GM10248 (cell line): ENCODE measurements at regions not wholly inside any gene's neighbourhood (a gene's known extent, or its start where the extent isn't known, plus 50 kb on each side); places are given as distances from the start of the nearest gene placed in this dataset.

Source experiments
- CTCF ChIA-PET: fragments of 300-600 bp; sonication (Branson Sonifier 250); formaldehyde crosslinking; extraction: SDS; loops from one replicate; lab custom pipeline; 2021; ENCODE audit warnings: antibody characterized with exemption; lab: Yijun Ruan, JAX
- POLR2A ChIA-PET: fragments of 350-650 bp; sonication (Branson Sonifier 250); formaldehyde crosslinking; extraction: SDS; loops from one replicate; lab custom pipeline; 2020; ENCODE audit warnings: antibody characterized with exemption; lab: Yijun Ruan, JAX
- DNase-seq: peaks from one replicate; pipeline ENCODE4 v3.0.0; 2012; ENCODE audit errors: extremely low spot score
- TF ChIP-seq, protein P1 (sequence below): IDR thresholded peaks from 2 replicates; pipeline ENCODE4 v1.5.1; 2012; ENCODE audit warnings: mild to moderate bottlenecking, low read depth; ENCODE audit errors: extremely low read depth, missing control alignments, control extremely low read depth

DNA sequence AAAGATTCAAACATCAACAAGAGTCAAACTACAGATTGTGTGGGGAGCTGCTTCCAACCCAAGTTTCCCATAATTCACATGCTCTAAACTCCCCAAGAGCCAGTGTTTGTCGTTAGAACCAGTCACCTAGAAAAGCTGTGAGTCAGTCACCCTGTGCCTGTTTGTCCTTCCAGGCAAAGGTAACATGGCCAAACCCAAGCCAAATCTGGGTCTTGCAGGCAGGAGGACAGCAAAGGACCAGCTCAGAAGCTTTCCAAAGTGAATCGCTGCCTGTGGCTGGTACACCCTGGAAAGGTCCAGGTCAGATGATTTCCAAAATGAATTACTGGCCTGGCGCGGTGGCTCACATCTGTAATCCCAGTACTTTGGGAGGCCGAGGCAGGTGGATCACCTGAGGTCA lies 251.5 kb downstream of the FAM43A start:
- ChIA-PET CTCF (no interaction called here), POLR2A (no interaction called here)
- no peak for DNase-seq
- TF ChIP-seq, protein P1, sequence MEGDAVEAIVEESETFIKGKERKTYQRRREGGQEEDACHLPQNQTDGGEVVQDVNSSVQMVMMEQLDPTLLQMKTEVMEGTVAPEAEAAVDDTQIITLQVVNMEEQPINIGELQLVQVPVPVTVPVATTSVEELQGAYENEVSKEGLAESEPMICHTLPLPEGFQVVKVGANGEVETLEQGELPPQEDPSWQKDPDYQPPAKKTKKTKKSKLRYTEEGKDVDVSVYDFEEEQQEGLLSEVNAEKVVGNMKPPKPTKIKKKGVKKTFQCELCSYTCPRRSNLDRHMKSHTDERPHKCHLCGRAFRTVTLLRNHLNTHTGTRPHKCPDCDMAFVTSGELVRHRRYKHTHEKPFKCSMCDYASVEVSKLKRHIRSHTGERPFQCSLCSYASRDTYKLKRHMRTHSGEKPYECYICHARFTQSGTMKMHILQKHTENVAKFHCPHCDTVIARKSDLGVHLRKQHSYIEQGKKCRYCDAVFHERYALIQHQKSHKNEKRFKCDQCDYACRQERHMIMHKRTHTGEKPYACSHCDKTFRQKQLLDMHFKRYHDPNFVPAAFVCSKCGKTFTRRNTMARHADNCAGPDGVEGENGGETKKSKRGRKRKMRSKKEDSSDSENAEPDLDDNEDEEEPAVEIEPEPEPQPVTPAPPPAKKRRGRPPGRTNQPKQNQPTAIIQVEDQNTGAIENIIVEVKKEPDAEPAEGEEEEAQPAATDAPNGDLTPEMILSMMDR: no peak

DNA sequence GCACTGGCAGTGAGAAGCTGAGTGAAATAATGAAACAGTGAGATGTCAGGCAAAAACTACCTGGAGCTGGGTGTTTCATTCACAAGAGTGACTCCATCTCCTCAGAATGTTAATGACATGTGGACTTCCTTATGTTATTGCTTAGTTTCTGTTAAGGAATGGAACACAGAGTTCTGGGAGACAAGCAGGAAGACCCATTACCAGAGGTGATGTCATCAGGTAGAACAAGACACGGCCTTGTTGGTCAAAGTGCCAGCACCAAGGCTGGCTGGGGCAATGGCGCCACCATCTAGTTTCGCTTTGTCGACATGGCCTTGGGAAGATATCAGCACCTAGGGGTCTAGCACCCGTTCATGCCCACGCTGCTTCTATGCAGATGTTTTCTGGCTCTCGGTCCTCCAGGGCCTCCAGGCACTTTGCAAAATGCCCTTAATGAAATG lies 252.2 kb downstream of the FAM43A start:
- ChIA-PET POLR2A (no interaction called here), CTCF (no interaction called here)
- TF ChIP-seq, protein P1: no peak
- no peak for DNase-seq

DNA sequence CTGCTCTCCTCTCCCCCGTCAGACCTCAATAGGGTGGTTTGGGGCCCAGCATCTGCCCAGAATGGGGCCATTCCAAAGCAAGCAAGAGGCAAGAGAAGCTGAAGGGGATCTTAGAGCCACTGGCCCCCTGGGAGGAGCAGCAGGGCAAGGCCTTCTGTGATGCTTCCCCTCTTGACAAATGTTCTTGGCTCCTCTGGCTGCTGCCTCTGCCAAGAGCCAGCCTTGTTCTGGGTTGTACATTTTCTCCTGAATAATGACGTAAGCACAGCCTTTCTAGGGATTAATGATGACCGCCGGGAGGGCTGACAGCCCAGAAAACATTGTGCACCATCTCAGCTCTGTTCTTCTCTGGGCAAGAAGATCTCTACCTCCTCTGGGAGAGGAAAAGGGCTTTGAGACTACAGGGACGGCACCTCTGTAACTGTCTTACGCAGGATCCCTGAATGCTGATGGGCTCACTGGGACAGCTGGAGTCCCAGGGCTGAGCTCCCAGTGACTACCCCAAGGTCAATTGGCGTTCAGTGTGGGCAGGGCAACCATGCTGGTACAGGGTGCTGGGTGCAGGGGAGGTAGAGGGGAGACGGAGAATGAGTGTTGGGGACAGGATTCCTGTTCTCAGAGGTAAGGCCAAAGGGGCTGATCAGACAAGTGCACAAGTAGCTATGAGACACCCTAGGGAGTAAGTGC lies 253.3 kb downstream of the FAM43A start:
- ChIA-PET POLR2A (no interaction called here), CTCF (no interaction called here)
- TF ChIP-seq, protein P1: no peak
- DNase-seq: no peak

DNA sequence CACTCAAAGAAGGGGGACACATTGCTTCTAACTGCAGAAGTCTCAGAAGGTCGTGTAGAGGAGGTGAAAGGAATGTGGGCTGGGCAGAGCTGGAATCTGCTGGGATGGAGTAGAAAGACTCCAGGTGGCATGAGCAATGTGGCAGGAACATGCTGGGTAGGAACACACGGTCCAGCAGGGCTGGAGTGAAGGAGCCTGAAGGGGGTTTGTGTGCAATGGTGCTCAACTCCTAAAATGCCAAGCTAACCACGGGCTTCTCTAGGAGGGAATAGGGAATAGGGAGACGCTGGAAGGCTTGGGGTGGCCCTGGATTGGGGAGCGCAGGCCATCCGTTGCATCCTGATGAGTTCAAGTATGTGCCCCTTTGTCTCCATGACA lies 253.8 kb downstream of the FAM43A start:
- CTCF ChIA-PET: no interaction called here
- TF ChIP-seq, protein P1: no peak
- DNase-seq: no peak
- POLR2A ChIA-PET: no interaction called here

DNA sequence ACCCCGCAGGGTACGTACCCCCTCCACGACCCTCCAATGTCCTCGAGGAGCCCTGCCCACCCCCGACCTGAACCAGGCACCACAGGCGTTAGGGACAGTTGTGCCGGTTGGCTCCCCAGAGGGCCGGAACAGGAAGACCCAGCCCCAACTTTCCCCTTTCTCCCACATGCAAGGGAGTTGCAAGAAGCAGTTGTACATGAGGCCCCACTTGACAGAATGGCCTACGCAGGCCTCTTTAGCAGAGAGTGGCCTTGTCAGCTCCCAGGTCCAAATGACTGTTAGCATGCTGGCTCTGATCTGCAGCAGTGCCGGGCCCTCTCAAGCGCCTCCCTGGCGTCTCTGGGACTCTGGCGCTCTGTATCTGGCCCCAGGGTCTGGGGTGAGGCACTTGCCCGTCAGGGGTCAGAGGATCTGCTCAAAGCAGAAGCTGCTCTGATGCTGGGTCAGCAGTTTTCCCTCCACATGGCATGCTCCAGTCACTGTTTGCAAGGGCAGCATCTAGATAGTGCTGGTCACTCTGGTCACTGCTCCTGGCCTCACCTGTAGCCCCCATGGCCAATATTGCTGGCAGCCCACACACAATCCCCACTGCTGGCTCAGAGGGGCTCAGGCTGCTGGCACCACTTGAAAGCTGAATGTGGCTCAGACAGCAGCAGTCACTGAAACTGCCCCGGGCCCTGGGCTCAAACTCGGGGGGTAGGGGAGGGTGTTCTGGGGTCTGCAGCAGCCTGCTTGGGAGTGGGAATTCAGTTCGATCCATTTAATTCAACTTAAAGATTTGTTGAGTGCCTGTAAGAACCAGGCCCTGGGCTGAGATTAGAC lies 254.5 kb downstream of the FAM43A start:
- CTCF ChIA-PET: interaction anchor here (1.1 kb wide), 1 partner anchor 13 kb away, joined by 4 read pairs; no protein-coding TSS in a partner anchor

DNA sequence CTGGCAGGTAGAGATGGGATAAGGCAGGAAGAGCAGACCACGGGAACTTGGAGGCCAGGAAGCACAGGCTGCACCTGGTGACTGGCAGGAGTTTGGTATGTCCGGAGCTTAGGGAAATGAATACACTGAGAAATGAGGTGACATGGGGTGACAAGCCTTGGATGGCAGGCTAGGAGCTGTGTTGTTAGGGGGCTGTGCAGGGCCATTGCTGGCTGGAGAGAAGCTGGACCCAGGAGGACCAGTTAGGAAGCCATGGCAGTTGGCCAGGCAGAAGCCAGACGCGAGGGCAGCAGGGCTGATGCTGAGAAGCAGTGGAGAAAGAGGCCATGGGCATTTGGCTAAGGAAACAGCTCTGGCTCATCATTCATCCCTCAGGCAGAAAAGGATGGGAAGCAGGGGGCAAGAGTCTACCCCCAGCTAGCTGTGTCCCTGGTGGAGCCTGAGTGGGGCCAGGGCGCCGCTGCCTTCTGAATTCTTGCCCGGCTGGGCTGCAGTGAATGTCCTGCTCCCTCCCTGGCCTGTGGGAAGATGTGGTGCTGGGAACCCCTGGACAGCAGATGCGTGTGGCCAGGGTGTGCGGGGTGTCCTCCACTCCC lies 255.8 kb downstream of the FAM43A start:
- ChIA-PET POLR2A (no interaction called here), CTCF (interaction anchor here (0.9 to 1.1 kb wide), 3 partner anchors 12 to 84 kb away, joined by 3 to 4 read pairs (median 3); no protein-coding TSS in a partner anchor)
- TF ChIP-seq, protein P1: no peak
- DNase-seq: no peak

More for the DNA sequence above, 254.5 kb downstream of the FAM43A start:
- no peak for DNase-seq
- TF ChIP-seq, protein P1: no peak
- POLR2A ChIA-PET: no interaction called here
